D721Med (cell line): ENCODE measurements at regions not wholly inside any gene's neighbourhood (a gene's known extent, or its start where the extent isn't known, plus 50 kb on each side); places are given as distances from the start of the nearest gene placed in this dataset.

ENCODE experiments used
- DNase-seq: peaks from one replicate; pipeline ENCODE4 v3.0.0; 2011; ENCODE audit warnings: low spot score; ENCODE audit not compliant: insufficient read length
- FAIRE-seq: peaks from 2 replicates; lab custom pipeline; 2011; peaks lifted over from hg19 to GRCh38; lab: Jason Lieb, UNC
- TF ChIP-seq, protein P1 (sequence below): IDR thresholded peaks from 2 replicates; pipeline ENCODE4 v1.5.1; 2012; ENCODE audit warnings: mild to moderate bottlenecking, control low read depth; ENCODE audit not compliant: insufficient read depth; ENCODE audit errors: missing control alignments

DNA sequence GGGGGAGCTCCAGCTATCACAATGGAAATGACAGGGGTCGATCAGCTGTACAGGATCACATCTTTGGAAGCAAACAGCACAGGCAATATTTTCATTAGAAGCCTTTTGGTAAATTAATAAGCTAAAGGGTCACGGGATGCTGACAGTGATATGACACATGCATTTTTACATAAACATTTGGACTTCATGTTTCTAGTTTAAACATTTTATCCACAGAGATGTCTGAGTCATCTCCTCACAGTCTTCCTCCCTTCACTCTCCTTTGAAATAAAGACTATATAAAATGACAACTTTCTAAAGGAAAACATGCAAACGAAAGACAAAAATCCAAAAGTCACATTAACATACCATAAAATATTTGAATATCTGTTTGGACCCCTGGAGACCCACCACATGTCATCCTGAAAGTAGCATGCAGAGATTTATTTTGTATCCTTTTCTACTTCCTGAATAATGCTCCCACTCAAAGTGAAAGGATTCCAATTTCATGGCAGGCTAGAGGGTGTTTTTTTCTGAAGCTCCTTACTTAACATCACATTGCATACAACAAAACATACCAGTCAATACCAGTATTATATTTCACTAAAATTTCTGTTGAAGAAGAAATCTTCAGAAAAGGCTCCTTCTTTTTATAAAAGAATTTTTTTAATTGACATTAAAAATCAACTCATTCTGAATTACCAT is 200.1 kb upstream of the PPARGC1A start:
- FAIRE-seq (no peak), DNase-seq (no peak)
- TF ChIP-seq, protein P1, sequence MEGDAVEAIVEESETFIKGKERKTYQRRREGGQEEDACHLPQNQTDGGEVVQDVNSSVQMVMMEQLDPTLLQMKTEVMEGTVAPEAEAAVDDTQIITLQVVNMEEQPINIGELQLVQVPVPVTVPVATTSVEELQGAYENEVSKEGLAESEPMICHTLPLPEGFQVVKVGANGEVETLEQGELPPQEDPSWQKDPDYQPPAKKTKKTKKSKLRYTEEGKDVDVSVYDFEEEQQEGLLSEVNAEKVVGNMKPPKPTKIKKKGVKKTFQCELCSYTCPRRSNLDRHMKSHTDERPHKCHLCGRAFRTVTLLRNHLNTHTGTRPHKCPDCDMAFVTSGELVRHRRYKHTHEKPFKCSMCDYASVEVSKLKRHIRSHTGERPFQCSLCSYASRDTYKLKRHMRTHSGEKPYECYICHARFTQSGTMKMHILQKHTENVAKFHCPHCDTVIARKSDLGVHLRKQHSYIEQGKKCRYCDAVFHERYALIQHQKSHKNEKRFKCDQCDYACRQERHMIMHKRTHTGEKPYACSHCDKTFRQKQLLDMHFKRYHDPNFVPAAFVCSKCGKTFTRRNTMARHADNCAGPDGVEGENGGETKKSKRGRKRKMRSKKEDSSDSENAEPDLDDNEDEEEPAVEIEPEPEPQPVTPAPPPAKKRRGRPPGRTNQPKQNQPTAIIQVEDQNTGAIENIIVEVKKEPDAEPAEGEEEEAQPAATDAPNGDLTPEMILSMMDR: no peak

DNA sequence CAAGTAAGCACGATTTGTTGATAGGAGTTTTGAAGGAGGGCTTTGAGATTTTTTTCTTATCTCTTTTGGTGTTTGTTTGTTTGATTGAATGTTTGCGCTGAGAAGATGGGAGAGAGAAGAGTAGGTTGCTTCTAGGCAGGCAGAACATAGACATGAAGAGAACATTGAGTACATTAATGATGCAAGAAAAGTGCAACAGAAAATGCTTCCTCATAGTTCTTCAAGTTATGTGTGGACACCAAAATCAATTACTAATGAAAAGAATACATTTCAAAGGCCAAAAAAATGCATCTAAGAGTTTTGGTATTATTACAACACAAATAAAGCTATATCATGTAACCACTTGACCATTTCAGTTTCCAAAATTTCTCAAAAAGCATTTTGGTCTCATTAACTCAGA is 191.0 kb upstream of the PPARGC1A start:
- TF ChIP-seq, protein P1: no peak
- DNase-seq (no peak), FAIRE-seq (no peak)

DNA sequence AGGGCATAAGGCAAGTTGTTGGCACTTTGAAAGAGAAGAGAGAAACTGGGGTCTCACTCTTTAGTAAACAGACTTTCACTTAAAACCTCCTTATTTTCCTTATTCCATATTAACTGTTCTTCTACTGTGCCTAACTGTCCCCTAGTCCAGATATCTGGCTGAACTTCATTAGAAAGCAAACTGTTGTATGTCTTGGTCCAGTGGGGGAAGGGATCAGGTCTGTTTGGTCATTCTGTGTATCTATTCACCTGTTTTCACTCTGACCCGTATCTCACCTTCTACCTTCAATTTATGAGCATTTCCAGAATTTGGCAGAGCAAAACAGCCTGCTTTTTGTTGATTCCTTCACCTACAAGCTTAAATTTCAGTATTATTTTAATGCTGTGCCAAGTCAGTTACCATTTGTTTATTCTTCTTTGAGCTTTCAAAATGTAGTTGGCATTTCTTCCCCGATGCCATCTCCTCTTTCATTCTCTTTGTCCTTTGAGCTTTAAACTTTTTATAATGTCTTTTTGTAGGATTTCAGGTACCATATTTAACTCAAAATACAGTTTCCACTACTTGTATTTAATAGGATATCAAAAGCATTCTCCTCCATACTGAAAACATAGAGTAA is 188.6 kb upstream of the PPARGC1A start:
- TF ChIP-seq, protein P1: no peak
- DNase-seq (no peak), FAIRE-seq (no peak)

DNA sequence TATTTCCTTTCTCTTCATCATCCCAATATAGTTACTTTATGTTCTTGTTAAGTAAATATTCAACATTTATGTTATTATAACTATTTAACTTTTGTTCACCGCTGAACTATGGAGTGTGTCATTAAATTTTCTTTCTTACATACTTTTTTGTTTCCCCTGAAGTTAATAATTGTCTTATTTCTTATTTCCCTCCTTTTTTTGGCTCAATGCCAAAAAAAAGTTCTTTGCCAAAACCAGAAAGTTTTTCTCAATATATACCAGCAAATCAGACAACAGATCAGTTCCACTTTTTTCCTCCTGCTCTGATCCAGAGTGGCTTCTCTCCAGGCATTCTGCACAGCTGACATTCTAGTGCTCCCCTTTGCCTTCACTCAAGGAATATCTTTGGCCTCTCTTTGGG is 187.0 kb upstream of the PPARGC1A start:
- no peak for FAIRE-seq
- TF ChIP-seq, protein P1: no peak
- DNase-seq: no peak

DNA sequence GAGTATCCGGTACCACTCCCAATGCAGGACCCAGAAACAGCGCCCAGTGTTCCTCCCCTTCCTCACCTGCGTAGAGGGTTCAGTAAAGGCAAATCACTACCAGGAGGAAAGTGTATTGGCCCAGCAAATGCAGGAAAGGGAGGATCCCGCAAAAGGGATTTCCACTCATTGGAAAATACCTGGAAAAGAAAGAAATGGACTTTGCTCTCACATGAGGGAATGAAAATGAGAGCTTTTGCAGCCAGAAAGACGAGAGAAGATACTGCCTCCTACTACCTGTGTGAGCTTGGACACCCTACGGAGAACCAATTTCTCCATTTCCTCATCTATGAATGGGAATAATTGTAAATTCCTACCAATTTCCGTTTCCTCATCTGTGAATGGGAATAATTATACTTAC is 184.1 kb upstream of the PPARGC1A start:
- TF ChIP-seq, protein P1: no peak
- no peak for DNase-seq
- FAIRE-seq: no peak

DNA sequence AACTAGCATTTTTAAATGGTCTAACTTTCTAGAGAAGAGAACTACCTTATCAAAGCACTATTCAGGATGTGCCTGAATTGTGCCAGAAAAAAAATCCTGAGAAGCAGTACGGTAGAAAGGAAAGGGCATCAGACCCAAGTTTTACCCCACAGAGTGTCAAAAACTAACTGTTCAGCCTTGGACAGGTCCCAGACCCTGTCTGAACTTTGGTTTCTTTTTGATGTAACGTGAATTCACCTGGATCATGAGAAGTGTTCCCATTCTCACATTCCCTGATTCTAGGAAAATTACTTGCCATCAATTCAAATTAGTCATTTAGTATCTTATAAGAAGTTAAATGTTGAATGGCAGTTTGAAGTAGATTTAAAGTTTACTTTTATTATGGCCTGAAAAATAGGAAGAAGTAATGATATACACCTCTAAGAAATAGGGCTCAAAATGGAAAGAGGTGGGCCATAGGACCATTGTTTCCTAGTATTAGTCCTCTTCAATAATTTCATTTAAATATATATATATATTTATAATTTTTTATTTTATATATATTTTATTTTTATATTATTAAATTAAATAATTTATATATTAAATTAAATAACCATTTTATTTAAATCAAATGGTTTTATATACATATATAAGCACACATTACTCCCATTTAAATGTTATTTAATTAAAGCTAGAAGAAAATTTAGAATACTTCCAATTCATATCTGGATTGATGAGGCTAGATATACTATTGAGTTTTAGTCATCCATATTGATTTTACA is 181.9 kb upstream of the PPARGC1A start:
- FAIRE-seq: no peak
- TF ChIP-seq, protein P1: no peak
- DNase-seq: no peak
